Caco-2 (cell line): ENCODE measurements at regions not wholly inside any gene's neighbourhood (a gene's known extent, or its start where the extent isn't known, plus 50 kb on each side); places are given as distances from the start of the nearest gene placed in this dataset.
A peak's percentile ranks its signal among the peaks of the same experiment; 100 is the strongest.

Source experiments
- BruUV-seq: library from RNA; stranded (reverse); fragments of 400-500 nt; replicated peaks from 2 replicates; lab custom pipeline; 2021; lab: Mats Ljungman, UMichigan
- CTCF ChIA-PET: fragments of 300-600 bp; sonication (Branson Sonifier 250); formaldehyde crosslinking; loops from one replicate; lab custom pipeline; 2022; ENCODE audit warnings: antibody characterized with exemption; lab: Charles Lee
- POLR2A ChIA-PET: fragments of 300-600 bp; sonication (Branson Sonifier 250); formaldehyde crosslinking; loops from one replicate; lab custom pipeline; 2022; ENCODE audit warnings: antibody characterized with exemption; lab: Charles Lee
- DNase-seq, 2 experiments: peaks; one replicate each; pipeline versions ENCODE4 v3.0.0 to v3.0.0-alpha.2; 2020 to 2022
- H3K27me3 ChIP-seq: replicated peaks from 2 replicates; pipeline ENCODE4 v1.6.0; 2011; ENCODE audit warnings: low read length; ENCODE audit not compliant: control insufficient read depth, insufficient read depth
- H3K36me3 ChIP-seq: 2 replicates; pipeline ENCODE4 v1.5.1; 2011; ENCODE audit warnings: low read length; ENCODE audit not compliant: control insufficient read depth, insufficient read depth
- H3K4me1 ChIP-seq: fragments of 250-450 bp; sonication (Bioruptor Pico); 2 replicates; pipeline ENCODE4 v1.5.1; 2020; ENCODE audit warnings: mild to moderate bottlenecking
- H3K4me3 ChIP-seq: 2 replicates; pipeline ENCODE4 v1.5.1; 2011; ENCODE audit warnings: low read depth, mild to moderate bottlenecking, control low read depth, low read length
- H3K9me3 ChIP-seq: fragments of 250-450 bp; sonication (Bioruptor Pico); 2 replicates; pipeline ENCODE4 v1.5.1; 2020; ENCODE audit warnings: mild to moderate bottlenecking, moderate library complexity
- H3K27ac Mint-ChIP-seq: one replicate; pipeline ENCODE4 v1.8.0; 2022; ENCODE audit warnings: mixed read lengths; ENCODE audit not compliant: unreplicated experiment
- H3K27me3 Mint-ChIP-seq: one replicate; pipeline ENCODE4 v1.8.0; 2022; ENCODE audit warnings: mixed read lengths; ENCODE audit not compliant: insufficient read depth, unreplicated experiment
- H3K36me3 Mint-ChIP-seq: one replicate; pipeline ENCODE4 v1.8.0; 2022; ENCODE audit warnings: mild to moderate bottlenecking, mixed read lengths; ENCODE audit not compliant: insufficient read depth, unreplicated experiment
- H3K4me1 Mint-ChIP-seq: one replicate; pipeline ENCODE4 v1.8.0; 2022; ENCODE audit warnings: low read depth, mixed read lengths; ENCODE audit not compliant: unreplicated experiment
- H3K4me3 Mint-ChIP-seq: one replicate; pipeline ENCODE4 v1.8.0; 2022; ENCODE audit warnings: mild to moderate bottlenecking, moderate library complexity, mixed read lengths; ENCODE audit not compliant: unreplicated experiment
- H3K9me3 Mint-ChIP-seq: one replicate; pipeline ENCODE4 v1.8.0; 2022; ENCODE audit warnings: mixed read lengths; ENCODE audit not compliant: unreplicated experiment
- intact Hi-C: fragments of 100-400 bp; cut with micrococcal nuclease; formaldehyde crosslinking; loops from one replicate; pipeline ENCODE4 v1.10.0; 2022; ENCODE audit not compliant: unreplicated experiment
- TF ChIP-seq, protein P1 (sequence below), 2 experiments: fragments of 200-600 bp in 1 of 2; IDR thresholded peaks; 1 replicate in 1 of 2; 2 replicates in 1 of 2; pipeline versions ENCODE4 v1.5.1 to v1.8.0; 2011 to 2022; ENCODE audit warnings: antibody characterized with exemption in 1 of 2, control low read depth in 1 of 2, inconsistent platforms in 1 of 2, low read depth in 1 of 2, low read length in 1 of 2, mild to moderate bottlenecking in 1 of 2, moderate library complexity in 1 of 2; ENCODE audit not compliant: insufficient read depth in 1 of 2, severe bottlenecking in 1 of 2, unreplicated experiment in 1 of 2

DNA sequence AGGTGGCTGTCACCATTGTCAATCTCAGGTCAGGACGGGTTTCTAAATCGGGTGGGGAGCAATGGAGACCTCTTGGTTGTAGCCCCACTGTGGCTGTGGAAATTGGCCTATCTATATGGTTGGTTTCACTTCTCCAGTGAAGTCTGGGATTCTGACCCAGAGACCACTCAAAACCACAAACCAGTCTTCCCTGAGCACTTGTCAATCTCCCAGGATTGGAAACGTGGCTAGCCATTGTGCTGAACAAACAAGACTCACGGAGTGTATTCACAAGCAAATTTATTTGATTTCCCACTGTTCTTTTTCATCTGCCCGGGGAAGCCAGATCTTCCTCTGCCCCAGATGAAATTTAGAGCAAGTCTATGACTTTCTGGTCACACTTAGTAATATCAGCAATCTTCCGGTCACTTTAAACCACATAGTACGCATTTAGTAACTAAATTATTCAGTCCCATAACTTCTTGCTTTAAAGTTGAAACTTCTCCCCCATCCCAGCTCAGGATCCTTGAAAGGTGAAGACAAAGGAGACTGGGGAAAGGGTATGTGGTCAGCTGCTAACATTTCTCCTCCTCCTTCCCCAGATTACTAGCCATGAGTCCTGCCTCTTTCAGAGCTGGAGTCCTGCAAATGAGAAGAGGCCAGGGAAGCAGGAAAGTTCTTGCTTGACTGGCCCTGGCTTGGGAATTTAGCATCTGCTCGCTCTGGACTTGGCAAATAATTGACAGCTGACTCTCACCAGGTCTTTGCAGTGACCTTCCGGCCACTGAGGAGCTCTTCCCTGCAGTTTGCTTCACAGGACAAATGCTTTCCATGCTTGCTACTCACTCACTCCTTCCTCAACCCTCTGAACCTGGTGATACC, 123.2 kb upstream of the MAX start:
- Histone ChIP-seq H3K4me1 (peaks cover 69% of the 10 kb centered on the region), H3K4me3 (no peak overlapping the region), H3K9me3 (no peaks in the 10 kb centered on the region), H3K36me3 (no peaks in the 10 kb centered on the region), H3K27me3 (no peaks in the 10 kb centered on the region)
- TF ChIP-seq, protein P1, sequence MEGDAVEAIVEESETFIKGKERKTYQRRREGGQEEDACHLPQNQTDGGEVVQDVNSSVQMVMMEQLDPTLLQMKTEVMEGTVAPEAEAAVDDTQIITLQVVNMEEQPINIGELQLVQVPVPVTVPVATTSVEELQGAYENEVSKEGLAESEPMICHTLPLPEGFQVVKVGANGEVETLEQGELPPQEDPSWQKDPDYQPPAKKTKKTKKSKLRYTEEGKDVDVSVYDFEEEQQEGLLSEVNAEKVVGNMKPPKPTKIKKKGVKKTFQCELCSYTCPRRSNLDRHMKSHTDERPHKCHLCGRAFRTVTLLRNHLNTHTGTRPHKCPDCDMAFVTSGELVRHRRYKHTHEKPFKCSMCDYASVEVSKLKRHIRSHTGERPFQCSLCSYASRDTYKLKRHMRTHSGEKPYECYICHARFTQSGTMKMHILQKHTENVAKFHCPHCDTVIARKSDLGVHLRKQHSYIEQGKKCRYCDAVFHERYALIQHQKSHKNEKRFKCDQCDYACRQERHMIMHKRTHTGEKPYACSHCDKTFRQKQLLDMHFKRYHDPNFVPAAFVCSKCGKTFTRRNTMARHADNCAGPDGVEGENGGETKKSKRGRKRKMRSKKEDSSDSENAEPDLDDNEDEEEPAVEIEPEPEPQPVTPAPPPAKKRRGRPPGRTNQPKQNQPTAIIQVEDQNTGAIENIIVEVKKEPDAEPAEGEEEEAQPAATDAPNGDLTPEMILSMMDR (IDR thresholded peaks at IDR 0.05; ENCODE audit: insufficient read depth in 1 of 2, low read depth in 1 of 2, low read length in 1 of 2, severe bottlenecking in 1 of 2, unreplicated experiment in 1 of 2), result no peak
- ChIA-PET POLR2A (interaction anchor here (1.4 to 2.7 kb wide), 4 partner anchors 11 to 186 kb away, joined by 3 to 22 read pairs (median 14); partner anchors contain the start of gene MAX), CTCF (interaction anchor here (1.2 to 2.2 kb wide), 4 partner anchors 30 to 599 kb away, joined by 3 to 13 read pairs (median 5); partner anchors contain the start of gene FUT8)
- DNase-seq, result peak; percentile 36 to 65
- Mint-ChIP-seq H3K36me3 (peaks cover 14% of the 10 kb centered on the region), H3K4me1 (peaks cover 52% of the 10 kb centered on the region), H3K4me3 (peak overlapping the region; percentile 29), H3K27ac (peak overlapping the region; percentile 97), H3K27me3 (no peaks in the 10 kb centered on the region), H3K9me3 (peaks cover 7% of the 10 kb centered on the region)
- intact Hi-C loops, result loop anchor here (1.0 to 2.0 kb wide), 2 partner anchors 61 to 77 kb away; no protein-coding TSS in a partner anchor
- TSS peak; percentile 66 for BruUV-seq

DNA sequence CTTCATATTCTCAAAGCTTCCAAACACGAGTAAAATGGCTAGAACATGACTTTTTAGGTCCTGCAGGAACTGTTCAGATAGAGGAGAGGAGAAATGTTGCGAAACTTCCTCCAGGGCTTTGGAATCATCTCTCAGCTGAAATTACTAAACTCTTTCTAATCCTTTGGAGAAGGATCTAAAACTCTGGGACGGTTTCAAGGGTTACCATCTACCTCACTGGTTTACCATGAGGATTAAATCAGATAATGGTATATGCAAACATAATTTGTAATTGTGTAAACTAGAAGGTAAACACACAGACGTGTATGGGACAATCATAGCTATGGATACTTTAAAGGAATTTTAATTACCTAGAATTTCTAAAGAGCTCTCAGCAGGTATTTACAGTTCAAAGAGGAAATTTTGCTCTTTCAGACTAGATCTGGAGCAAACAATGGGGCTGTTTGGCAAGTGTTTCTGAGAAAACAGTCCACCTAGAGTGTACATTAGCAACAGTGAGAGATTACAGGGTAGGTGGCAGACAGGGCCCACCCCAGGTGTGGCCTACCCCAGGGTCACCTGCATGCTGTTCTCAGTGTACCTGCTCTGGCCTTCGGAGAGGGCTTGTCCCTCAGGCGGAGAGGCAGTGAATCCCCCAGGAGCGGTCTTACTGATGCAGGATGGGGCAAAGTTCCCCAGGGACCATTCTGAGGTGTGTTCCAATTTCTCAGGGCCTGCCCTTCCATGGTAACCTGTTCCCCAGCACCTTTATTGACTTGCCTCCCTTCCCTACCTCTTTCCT, 124.7 kb upstream of the MAX start:
- Mint-ChIP-seq H3K9me3 (peaks cover 7% of the 10 kb centered on the region), H3K4me3 (peak overlapping the region; percentile 59), H3K4me1 (peaks cover 55% of the 10 kb centered on the region), H3K27ac (peak overlapping the region; percentile 97), H3K36me3 (peaks cover 20% of the 10 kb centered on the region), H3K27me3 (no peaks in the 10 kb centered on the region)
- POLR2A ChIA-PET, result interaction anchor here (0.9 to 2.7 kb wide), 8 partner anchors 9 to 186 kb away, joined by 3 to 22 read pairs (median 8); partner anchors contain the start of gene MAX
- no peaks in the 10 kb centered on the region for H3K27me3 ChIP-seq
- H3K9me3 ChIP-seq, result no peaks in the 10 kb centered on the region
- peaks cover 81% of the 10 kb centered on the region for H3K4me1 ChIP-seq
- no peak overlapping the region for H3K4me3 ChIP-seq
- TF ChIP-seq, protein P1 (IDR thresholded peaks at IDR 0.05; ENCODE audit: insufficient read depth in 1 of 2, low read depth in 1 of 2, low read length in 1 of 2, severe bottlenecking in 1 of 2, unreplicated experiment in 1 of 2), result no peak
- H3K36me3 ChIP-seq, result no peaks in the 10 kb centered on the region
- CTCF ChIA-PET, result interaction anchor here (0.6 to 2.2 kb wide), 10 partner anchors 10 to 597 kb away, joined by 3 to 13 read pairs (median 6); partner anchors contain the start of gene FUT8
- BruUV-seq, result no TSS peak
- intact Hi-C loops, result loop anchor here (1.0 to 2.0 kb wide), 8 partner anchors 9 to 184 kb away; no protein-coding TSS in a partner anchor
- peak; percentile 93 to 97 for DNase-seq

DNA sequence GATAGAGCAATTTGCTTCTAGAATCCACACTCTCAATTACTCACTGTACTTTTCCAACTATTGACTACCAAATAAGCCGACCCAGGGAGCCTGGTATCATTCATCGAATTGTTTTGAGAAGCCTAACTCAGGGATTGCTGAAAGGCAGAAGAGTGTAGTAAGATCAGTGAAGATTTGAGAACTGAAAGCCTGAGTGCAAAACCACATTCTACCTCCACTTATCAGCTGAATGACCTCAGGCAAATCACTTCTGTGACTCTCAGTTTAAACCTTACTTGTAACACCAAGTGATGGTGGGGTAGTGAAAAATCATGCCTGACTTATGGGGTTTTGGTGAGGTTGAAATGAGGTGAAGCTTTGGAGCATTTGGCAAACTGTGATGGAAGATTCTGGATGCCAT, 126.1 kb upstream of the MAX start:
- H3K27me3 Mint-ChIP-seq, result no peaks in the 10 kb centered on the region
- peak overlapping the region; percentile 35 for H3K4me3 Mint-ChIP-seq
- no peaks in the 10 kb centered on the region for H3K36me3 ChIP-seq
- no peaks in the 10 kb centered on the region for H3K9me3 ChIP-seq
- CTCF ChIA-PET, result no interaction called here
- H3K4me3 ChIP-seq, result no peak overlapping the region
- no TSS peak for BruUV-seq
- peaks cover 70% of the 10 kb centered on the region for H3K4me1 ChIP-seq
- intact Hi-C loops, result no loop called here
- peaks cover 13% of the 10 kb centered on the region for H3K9me3 Mint-ChIP-seq
- no peak for DNase-seq
- POLR2A ChIA-PET, result no interaction called here
- H3K36me3 Mint-ChIP-seq, result peaks cover 24% of the 10 kb centered on the region
- TF ChIP-seq, protein P1 (IDR thresholded peaks at IDR 0.05; ENCODE audit: insufficient read depth in 1 of 2, low read depth in 1 of 2, low read length in 1 of 2, severe bottlenecking in 1 of 2, unreplicated experiment in 1 of 2), result no peak
- peaks cover 60% of the 10 kb centered on the region for H3K4me1 Mint-ChIP-seq
- H3K27me3 ChIP-seq, result no peaks in the 10 kb centered on the region
- peak overlapping the region; percentile 97 for H3K27ac Mint-ChIP-seq
